Cardiac muscle cell (in vitro differentiated cells and primary cell): ENCODE measurements at regions not wholly inside any gene's neighbourhood (a gene's known extent, or its start where the extent isn't known, plus 50 kb on each side); places are given as distances from the start of the nearest gene placed in this dataset.
A peak's percentile ranks its signal among the peaks of the same experiment; 100 is the strongest.

Source experiments
- DNase-seq, 2 donors: peaks; one replicate each; pipeline versions ENCODE4 v3.0.0 to v3.0.0-alpha.2; 2010 to 2017; ENCODE audit warnings: low read depth in 1 of 2, low spot score in 1 of 2
- H3K27ac ChIP-seq: fragments of 200-600 bp; sonication (generic); 2 replicates; pipeline ENCODE4 v1.5.1; 2016
- H3K27me3 ChIP-seq: fragments of 200-600 bp; sonication (generic); 2 replicates; pipeline ENCODE4 v1.6.0; 2016; ENCODE audit warnings: control low read depth
- H3K36me3 ChIP-seq: fragments of 200-600 bp; sonication (generic); 2 replicates; pipeline ENCODE4 v1.5.1; 2016; ENCODE audit warnings: control low read depth
- H3K4me1 ChIP-seq: fragments of 200-600 bp; sonication (generic); 2 replicates; pipeline ENCODE4 v1.8.1; 2017; ENCODE audit warnings: low read depth, mild to moderate bottlenecking, mixed run types
- H3K4me3 ChIP-seq: fragments of 200-600 bp; sonication (generic); 2 replicates; pipeline ENCODE4 v1.5.1; 2016; ENCODE audit warnings: mild to moderate bottlenecking
- H3K9me3 ChIP-seq: fragments of 200-600 bp; sonication (generic); 2 replicates; pipeline ENCODE4 v1.5.1; 2017; ENCODE audit warnings: low read depth, mild to moderate bottlenecking, control low read depth
- CTCF ChIP-seq: IDR thresholded peaks from 2 replicates; pipeline ENCODE4 v1.5.1; 2012; ENCODE audit warnings: low read depth, mild to moderate bottlenecking, low read length

DNA sequence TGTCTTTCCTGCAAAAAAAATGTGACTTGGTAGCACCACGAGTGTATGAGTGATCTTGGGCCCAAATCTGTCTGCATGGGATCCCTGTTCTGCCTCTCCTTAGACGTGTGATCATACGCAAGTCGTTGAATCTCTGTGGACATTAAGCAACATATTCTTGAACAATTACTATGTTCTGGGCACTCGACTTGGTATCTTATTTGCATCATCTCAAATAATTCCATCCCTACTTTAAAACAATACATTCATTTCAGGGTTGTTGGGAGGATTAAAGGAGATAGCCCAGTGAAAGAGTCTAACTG is 145.4 kb upstream of the CPEB2 start:
- Histone ChIP-seq H3K27ac (no peak overlapping the region), H3K36me3 (no peaks in the 10 kb centered on the region), H3K4me3 (no peak overlapping the region), H3K9me3 (no peaks in the 10 kb centered on the region), H3K27me3 (no peaks in the 10 kb centered on the region), H3K4me1 (peaks cover 4% of the 10 kb centered on the region)
- DNase-seq: no peak
- TF ChIP-seq CTCF: no peak

DNA sequence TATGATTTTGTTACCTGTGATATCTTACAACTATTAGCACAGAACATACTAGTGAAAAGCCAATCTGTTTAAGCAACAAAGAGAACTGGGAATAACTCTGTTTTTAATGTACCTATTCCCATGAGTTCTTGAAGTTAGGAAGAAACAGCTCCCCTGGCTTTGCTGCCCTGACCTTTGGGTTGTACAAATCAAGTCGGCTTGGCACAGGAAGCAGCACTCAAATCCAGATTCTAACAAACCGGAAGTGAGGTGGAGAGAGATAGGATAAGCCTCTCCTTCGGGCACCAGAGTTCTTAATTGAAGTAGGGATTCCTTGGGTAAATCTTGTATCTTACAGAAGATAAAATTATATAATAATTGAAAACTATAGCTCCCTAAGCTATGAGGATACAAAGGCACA is 144.8 kb upstream of the CPEB2 start:
- no peak for TF ChIP-seq CTCF
- Histone ChIP-seq H3K4me3 (no peak overlapping the region), H3K9me3 (no peaks in the 10 kb centered on the region), H3K4me1 (peaks cover 4% of the 10 kb centered on the region), H3K36me3 (no peaks in the 10 kb centered on the region), H3K27ac (no peak overlapping the region), H3K27me3 (no peaks in the 10 kb centered on the region)
- DNase-seq: no peak

- no peak for DNase-seq
- no peaks in the 10 kb centered on the region for H3K27me3 ChIP-seq
- peaks cover 4% of the 10 kb centered on the region for H3K4me1 ChIP-seq
- H3K27ac ChIP-seq: no peak overlapping the region
- H3K36me3 ChIP-seq: no peaks in the 10 kb centered on the region
- no peak overlapping the region for H3K4me3 ChIP-seq
- H3K9me3 ChIP-seq: no peaks in the 10 kb centered on the region
- no peak for TF ChIP-seq CTCF
Observed at GRCh38 chr4:14857981-14858380, 144.3 kb upstream of the CPEB2 start.

GRCh38 chr4:14862891-14863290 is 139.4 kb upstream of the CPEB2 start:
- no peaks in the 10 kb centered on the region for H3K27me3 ChIP-seq
- DNase-seq: no peak
- TF ChIP-seq CTCF: no peak
- H3K36me3 ChIP-seq: no peaks in the 10 kb centered on the region
- no peaks in the 10 kb centered on the region for H3K9me3 ChIP-seq
- H3K4me1 ChIP-seq: peaks cover 18% of the 10 kb centered on the region
- no peak overlapping the region for H3K4me3 ChIP-seq
- no peak overlapping the region for H3K27ac ChIP-seq

DNA sequence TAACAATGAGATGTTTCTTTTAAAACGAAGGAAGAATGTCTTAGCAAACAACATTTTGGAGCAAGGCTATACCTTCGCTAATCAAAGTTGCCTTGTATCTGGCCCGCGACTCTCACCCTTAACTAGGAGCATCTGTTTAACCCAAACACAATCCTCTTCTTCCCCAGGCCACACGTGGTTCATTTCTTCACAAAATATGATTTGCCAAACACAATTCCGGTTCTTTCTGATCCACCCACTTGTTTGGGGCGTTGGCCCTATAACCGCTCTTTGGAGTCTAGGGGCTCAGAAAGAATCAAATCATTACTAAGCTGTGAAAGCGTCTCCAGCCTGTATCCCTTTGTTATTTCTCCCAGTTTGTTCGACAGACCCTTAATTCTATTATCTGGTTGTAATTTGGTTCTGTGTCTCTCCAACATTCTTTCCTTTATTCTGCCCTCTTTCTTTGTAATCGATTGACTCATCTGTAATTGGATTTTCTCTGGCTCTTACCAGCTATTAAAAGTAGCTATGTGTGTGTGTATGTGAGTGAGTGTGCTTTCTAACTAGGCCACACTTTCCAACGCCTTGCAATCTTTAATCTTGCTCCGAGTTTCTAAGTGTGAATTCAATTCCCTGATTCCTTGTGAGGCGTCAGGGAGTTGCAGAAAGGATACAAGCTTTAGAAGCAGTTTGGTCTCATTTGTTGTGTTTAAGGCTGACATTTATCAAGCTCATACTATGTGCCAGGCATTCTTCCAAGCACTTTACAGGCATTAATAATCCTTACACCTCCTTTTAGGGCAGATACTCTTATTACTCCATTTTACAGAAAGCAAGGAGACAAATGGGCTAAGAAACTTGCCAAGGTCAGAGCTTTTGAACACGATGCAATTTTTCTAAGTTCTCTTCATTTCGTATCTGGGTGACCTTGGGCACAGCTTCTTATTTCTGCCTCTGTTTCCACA is 138.6 kb upstream of the CPEB2 start:
- peak overlapping the region; percentile 86 for H3K27ac ChIP-seq
- peaks cover 25% of the 10 kb centered on the region for H3K4me1 ChIP-seq

More for the DNA sequence above, 138.6 kb upstream of the CPEB2 start:
- H3K36me3 ChIP-seq: no peaks in the 10 kb centered on the region
- no peaks in the 10 kb centered on the region for H3K9me3 ChIP-seq
- no peak for DNase-seq
- no peak overlapping the region for H3K4me3 ChIP-seq
- TF ChIP-seq CTCF: no peak
- H3K27me3 ChIP-seq: no peaks in the 10 kb centered on the region
